CD4-positive, CD25-positive, alpha-beta regulatory T cell (primary cell): ENCODE measurements at regions not wholly inside any gene's neighbourhood (a gene's known extent, or its start where the extent isn't known, plus 50 kb on each side); places are given as distances from the start of the nearest gene placed in this dataset.

Experiments used
- ATAC-seq, 2 donors: fragments of 150-1000 bp; cut with Tn5 transposase; one replicate each; pipeline ENCODE4 v1.10.0; 2021; ENCODE audit warnings: low read depth in 2 of 2, moderate number of reproducible peaks in 2 of 2, moderate library complexity in 1 of 2
- DNase-seq, 3 donors: peaks; one replicate each; pipeline versions ENCODE4 v3.0.0 to v3.0.0-alpha.2; 2012 to 2022; ENCODE audit warnings: mixed read lengths in 1 of 3
- H3K27ac ChIP-seq: one replicate; pipeline ENCODE4 v1.7.0; 2013; ENCODE audit warnings: mild to moderate bottlenecking, low read length; ENCODE audit not compliant: insufficient read depth, poor library complexity, severe bottlenecking
- H3K27me3 ChIP-seq: one replicate; pipeline ENCODE4 v1.7.0; 2013; ENCODE audit warnings: low read length; ENCODE audit not compliant: control insufficient read depth, insufficient read depth
- H3K36me3 ChIP-seq: one replicate; pipeline ENCODE4 v1.7.0; 2013; ENCODE audit warnings: mild to moderate bottlenecking, low read length, moderate library complexity; ENCODE audit not compliant: control insufficient read depth, insufficient read depth
- H3K4me1 ChIP-seq: 2 replicates; pipeline ENCODE4 v1.7.0; 2013; ENCODE audit warnings: mild to moderate bottlenecking, low read length; ENCODE audit not compliant: insufficient read depth, control insufficient read depth, poor library complexity, severe bottlenecking
- H3K4me3 ChIP-seq: one replicate; pipeline ENCODE4 v1.7.0; 2013; ENCODE audit warnings: low read depth, mild to moderate bottlenecking, low read length, moderate library complexity
- H3K9me3 ChIP-seq, 2 experiments: 1 replicate in 1 of 2; 2 replicates in 1 of 2; pipeline ENCODE4 v1.7.0; 2013; ENCODE audit warnings: low read length in 2 of 2, mild to moderate bottlenecking in 1 of 2, moderate library complexity in 1 of 2; ENCODE audit not compliant: control insufficient read depth in 2 of 2
- H3K27ac Mint-ChIP-seq, 3 donors: one replicate each; pipeline ENCODE4 v1.8.0; 2020 to 2022; ENCODE audit warnings: mild to moderate bottlenecking in 3 of 3, mixed read lengths in 3 of 3, moderate library complexity in 2 of 3
- H3K27me3 Mint-ChIP-seq: one replicate; pipeline ENCODE4 v1.8.0; 2022; ENCODE audit warnings: mild to moderate bottlenecking, mixed read lengths
- H3K36me3 Mint-ChIP-seq: one replicate; pipeline ENCODE4 v1.8.0; 2020; ENCODE audit warnings: mixed read lengths
- H3K4me1 Mint-ChIP-seq, 4 donors: one replicate each; pipeline ENCODE4 v1.8.0; 2020 to 2022; ENCODE audit warnings: mixed read lengths in 4 of 4, mild to moderate bottlenecking in 1 of 4
- H3K4me3 Mint-ChIP-seq, 4 donors: one replicate each; pipeline ENCODE4 v1.8.0; 2020 to 2022; ENCODE audit warnings: mild to moderate bottlenecking in 4 of 4, mixed read lengths in 4 of 4, moderate library complexity in 3 of 4
- H3K9me3 Mint-ChIP-seq, 7 donors: one replicate each; pipeline ENCODE4 v1.8.0; 2020 to 2022; ENCODE audit warnings: mixed read lengths in 7 of 7, mild to moderate bottlenecking in 3 of 7, moderate library complexity in 2 of 7

DNA sequence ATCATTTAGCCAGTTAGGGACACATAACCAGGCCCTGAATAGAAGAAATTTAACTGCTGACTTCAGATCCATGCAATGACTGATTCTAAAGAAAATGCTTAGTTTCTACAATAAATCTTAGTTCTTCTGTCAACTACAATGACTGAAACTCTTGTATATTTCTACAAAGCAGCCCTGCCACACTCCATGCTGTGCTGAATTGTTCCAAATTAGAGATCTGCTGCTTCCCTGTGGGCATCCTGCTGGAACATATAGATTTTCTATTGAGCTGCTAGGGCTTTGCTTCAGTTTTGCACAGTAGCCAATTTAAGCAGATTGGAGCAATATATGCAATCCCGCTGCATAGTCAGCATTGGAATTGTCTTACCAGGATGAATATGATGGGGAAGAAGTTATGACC, 312.8 kb upstream of the SMIM31 start:
- H3K9me3 Mint-ChIP-seq, result peaks cover 0 to 3% (median 0%) of the 10 kb centered on the region in 7 donors

GRCh38 chr4:164442180-164442579, 311.8 kb upstream of the SMIM31 start:
- no peaks in the 10 kb centered on the region for H3K36me3 ChIP-seq
- H3K27me3 ChIP-seq, result no peaks in the 10 kb centered on the region
- Mint-ChIP-seq H3K36me3 (no peaks in the 10 kb centered on the region), H3K27me3 (no peaks in the 10 kb centered on the region), H3K4me1 (no peaks in the 10 kb centered on the region), H3K27ac (no peak overlapping the region), H3K4me3 (no peak overlapping the region), H3K9me3 (peaks cover 0 to 3% (median 0%) of the 10 kb centered on the region in 7 donors)
- H3K27ac ChIP-seq, result no peak overlapping the region
- DNase-seq (no peak), ATAC-seq (no peak)
- no peaks in the 10 kb centered on the region for H3K4me1 ChIP-seq
- H3K9me3 ChIP-seq, result no peaks in the 10 kb centered on the region
- H3K4me3 ChIP-seq, result no peak overlapping the region

More for the DNA sequence above, 312.8 kb upstream of the SMIM31 start:
- no peaks in the 10 kb centered on the region for H3K4me1 ChIP-seq
- no peak for ATAC-seq
- no peaks in the 10 kb centered on the region for H3K27me3 ChIP-seq
- no peak overlapping the region for H3K4me3 Mint-ChIP-seq
- H3K9me3 ChIP-seq, result no peaks in the 10 kb centered on the region
- no peaks in the 10 kb centered on the region for H3K36me3 Mint-ChIP-seq
- DNase-seq, result no peak
- no peaks in the 10 kb centered on the region for H3K27me3 Mint-ChIP-seq
- H3K4me3 ChIP-seq, result no peak overlapping the region
- no peaks in the 10 kb centered on the region for H3K4me1 Mint-ChIP-seq
- no peak overlapping the region for H3K27ac Mint-ChIP-seq
- H3K27ac ChIP-seq, result no peak overlapping the region
- H3K36me3 ChIP-seq, result no peaks in the 10 kb centered on the region

DNA sequence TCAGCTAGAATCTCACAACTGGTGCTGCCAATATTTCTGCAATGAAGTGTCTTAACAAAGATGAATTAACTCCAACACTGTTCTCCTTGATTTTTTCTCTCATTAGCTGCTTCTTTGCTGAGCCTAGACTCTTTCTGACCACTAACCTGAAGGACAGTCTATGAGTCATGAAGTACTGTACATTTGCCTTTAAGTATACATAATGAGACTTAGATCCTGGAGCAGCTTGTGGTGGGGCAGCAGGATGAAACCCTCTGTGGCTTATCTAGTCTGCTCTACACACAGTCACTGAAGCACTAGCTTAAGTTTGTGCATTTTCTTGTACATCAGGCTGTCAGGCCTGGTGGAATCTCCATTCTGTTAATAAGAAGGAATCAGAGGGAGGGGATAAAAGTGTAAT, 307.4 kb upstream of the SMIM31 start:
- Histone ChIP-seq H3K27ac (no peak overlapping the region), H3K9me3 (no peaks in the 10 kb centered on the region), H3K27me3 (no peaks in the 10 kb centered on the region), H3K4me3 (no peak overlapping the region), H3K4me1 (no peaks in the 10 kb centered on the region), H3K36me3 (no peaks in the 10 kb centered on the region)
- peaks cover 0 to 7% (median 0%) of the 10 kb centered on the region in 7 donors for H3K9me3 Mint-ChIP-seq
- no peaks in the 10 kb centered on the region for H3K4me1 Mint-ChIP-seq
- no peaks in the 10 kb centered on the region for H3K36me3 Mint-ChIP-seq
- no peak overlapping the region for H3K4me3 Mint-ChIP-seq
- H3K27me3 Mint-ChIP-seq, result no peaks in the 10 kb centered on the region
- DNase-seq (no peak), ATAC-seq (no peak)
- no peak overlapping the region for H3K27ac Mint-ChIP-seq

GRCh38 chr4:164461901-164462300, 292.0 kb upstream of the SMIM31 start:
- H3K4me3 Mint-ChIP-seq, result no peak overlapping the region

DNA sequence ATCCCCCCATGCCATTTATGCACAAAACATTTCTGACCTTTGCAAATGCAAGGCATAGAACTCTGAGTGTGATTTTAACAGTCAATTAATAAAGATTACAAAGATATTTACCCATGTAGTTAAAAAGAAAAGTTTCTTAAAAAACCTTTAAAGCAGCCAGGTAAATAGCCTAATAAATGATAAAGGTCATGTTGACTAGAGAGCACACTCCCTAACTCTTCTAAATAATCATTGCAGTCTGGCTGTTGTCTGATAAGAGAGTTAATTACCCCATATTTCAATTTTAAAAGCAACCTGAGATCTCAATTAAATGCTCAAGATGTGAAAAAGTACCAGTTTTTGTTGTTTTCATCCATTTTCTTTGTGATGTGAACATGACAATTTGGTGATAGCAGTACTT, 291.5 kb upstream of the SMIM31 start:
- Mint-ChIP-seq H3K27ac (no peak overlapping the region), H3K27me3 (no peaks in the 10 kb centered on the region), H3K4me3 (no peak overlapping the region), H3K4me1 (no peaks in the 10 kb centered on the region), H3K9me3 (peaks cover 0 to 9% (median 0%) of the 10 kb centered on the region in 7 donors), H3K36me3 (no peaks in the 10 kb centered on the region)
- ATAC-seq, result no peak
- H3K9me3 ChIP-seq, result no peaks in the 10 kb centered on the region
- H3K4me1 ChIP-seq, result no peaks in the 10 kb centered on the region
- H3K27me3 ChIP-seq, result no peaks in the 10 kb centered on the region
- no peaks in the 10 kb centered on the region for H3K36me3 ChIP-seq
- DNase-seq, result no peak
- no peak overlapping the region for H3K27ac ChIP-seq
- H3K4me3 ChIP-seq, result no peak overlapping the region

More at GRCh38 chr4:164461901-164462300, 292.0 kb upstream of the SMIM31 start:
- no peak for DNase-seq
- Histone ChIP-seq H3K27me3 (no peaks in the 10 kb centered on the region), H3K4me1 (no peaks in the 10 kb centered on the region), H3K27ac (no peak overlapping the region), H3K9me3 (no peaks in the 10 kb centered on the region), H3K4me3 (no peak overlapping the region), H3K36me3 (no peaks in the 10 kb centered on the region)
- ATAC-seq, result no peak
- Mint-ChIP-seq H3K36me3 (no peaks in the 10 kb centered on the region), H3K4me1 (no peaks in the 10 kb centered on the region), H3K9me3 (peaks cover 0 to 9% (median 1%) of the 10 kb centered on the region in 7 donors), H3K27me3 (no peaks in the 10 kb centered on the region), H3K27ac (no peak overlapping the region)

DNA sequence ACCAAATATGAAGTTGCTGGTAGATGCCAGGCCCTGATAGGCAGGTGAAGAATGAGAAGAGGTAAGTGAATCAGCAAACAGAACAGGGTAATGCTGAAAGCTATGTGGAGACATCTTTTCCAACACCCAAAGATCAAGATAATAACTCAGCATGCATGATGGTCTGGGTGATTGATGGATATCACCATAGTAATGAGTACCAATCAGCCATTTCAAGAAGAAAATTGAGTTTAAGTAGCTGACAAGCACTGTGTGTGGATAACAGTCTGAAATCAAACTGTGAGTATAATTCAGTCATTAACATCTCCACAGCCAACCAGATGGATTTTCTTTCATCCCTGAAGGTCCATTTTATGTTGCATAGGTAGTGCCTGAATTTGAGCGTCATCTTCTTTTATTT, 289.6 kb upstream of the SMIM31 start:
- Histone ChIP-seq H3K4me1 (no peaks in the 10 kb centered on the region), H3K9me3 (no peaks in the 10 kb centered on the region), H3K36me3 (no peaks in the 10 kb centered on the region), H3K27me3 (no peaks in the 10 kb centered on the region), H3K27ac (no peak overlapping the region), H3K4me3 (no peak overlapping the region)
- H3K9me3 Mint-ChIP-seq, result peaks cover 0 to 5% (median 1%) of the 10 kb centered on the region in 7 donors
- no peak overlapping the region for H3K4me3 Mint-ChIP-seq
- H3K27ac Mint-ChIP-seq, result no peak overlapping the region
- DNase-seq, result no peak
- no peaks in the 10 kb centered on the region for H3K36me3 Mint-ChIP-seq
- H3K4me1 Mint-ChIP-seq, result no peaks in the 10 kb centered on the region
- no peaks in the 10 kb centered on the region for H3K27me3 Mint-ChIP-seq
- no peak for ATAC-seq

- Histone ChIP-seq H3K4me3 (no peak overlapping the region), H3K27ac (no peak overlapping the region), H3K36me3 (no peaks in the 10 kb centered on the region), H3K27me3 (no peaks in the 10 kb centered on the region), H3K4me1 (no peaks in the 10 kb centered on the region), H3K9me3 (no peaks in the 10 kb centered on the region)
- H3K9me3 Mint-ChIP-seq, result peaks cover 0 to 2% (median 0%) of the 10 kb centered on the region in 7 donors
- H3K4me3 Mint-ChIP-seq, result no peak overlapping the region
- no peaks in the 10 kb centered on the region for H3K27me3 Mint-ChIP-seq
- DNase-seq (no peak), ATAC-seq (no peak)
- no peaks in the 10 kb centered on the region for H3K4me1 Mint-ChIP-seq
- H3K36me3 Mint-ChIP-seq, result no peaks in the 10 kb centered on the region
- H3K27ac Mint-ChIP-seq, result no peak overlapping the region
These were observed 286.4 kb upstream of the SMIM31 start for GRCh38 chr4:164467493-164467892.

DNA sequence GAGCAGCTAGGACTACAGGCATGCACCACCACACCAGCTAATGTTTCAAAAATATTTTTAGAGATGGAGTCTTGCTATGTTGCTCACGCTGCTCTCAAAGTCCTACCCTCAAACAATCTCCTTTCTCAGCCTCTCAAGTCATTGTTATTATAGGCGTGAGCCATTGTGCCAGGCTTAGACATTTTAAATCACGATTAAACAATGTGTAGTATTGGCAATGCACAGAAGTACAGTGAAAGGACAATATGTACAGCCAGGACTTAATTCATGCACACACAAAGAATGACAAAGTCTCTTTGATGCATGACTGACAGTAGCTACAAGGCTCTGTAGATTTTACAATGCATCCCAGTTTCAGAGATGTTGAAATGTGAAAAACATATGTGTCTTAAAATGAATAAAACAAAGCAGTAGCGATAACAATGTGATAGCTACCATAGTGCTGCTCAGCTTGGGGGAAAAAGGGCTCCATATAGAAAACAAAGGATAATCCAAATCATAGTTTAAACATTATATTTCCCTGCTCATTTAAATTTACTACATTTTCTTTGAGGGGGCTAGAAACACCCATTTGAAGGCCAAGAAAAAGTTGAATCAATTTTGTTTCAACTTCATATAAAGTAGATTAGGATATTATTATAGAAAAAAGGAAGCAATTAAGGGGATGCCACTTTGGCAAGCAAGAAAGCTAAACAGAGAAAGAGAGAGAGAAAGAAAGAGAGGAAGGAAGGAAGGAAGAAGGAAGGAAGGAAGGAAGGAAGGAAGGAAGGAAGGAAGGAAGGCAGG, 272.4 kb upstream of the SMIM31 start:
- no peak overlapping the region for H3K4me3 Mint-ChIP-seq
- DNase-seq, result no peak
- Histone ChIP-seq H3K9me3 (no peaks in the 10 kb centered on the region), H3K4me3 (no peak overlapping the region), H3K27ac (no peak overlapping the region), H3K36me3 (no peaks in the 10 kb centered on the region), H3K27me3 (no peaks in the 10 kb centered on the region), H3K4me1 (no peaks in the 10 kb centered on the region)
- H3K27ac Mint-ChIP-seq, result no peak overlapping the region
- peaks cover 0 to 5% (median 0%) of the 10 kb centered on the region in 7 donors for H3K9me3 Mint-ChIP-seq
- H3K36me3 Mint-ChIP-seq, result no peaks in the 10 kb centered on the region
- no peaks in the 10 kb centered on the region for H3K4me1 Mint-ChIP-seq
- H3K27me3 Mint-ChIP-seq, result no peaks in the 10 kb centered on the region
- no peak for ATAC-seq
